ENCODE measurements at regions not wholly inside any gene's neighbourhood (a gene's known extent, or its start where the extent isn't known, plus 50 kb on each side); places are given as distances from the start of the nearest gene placed in this dataset.

DNA sequence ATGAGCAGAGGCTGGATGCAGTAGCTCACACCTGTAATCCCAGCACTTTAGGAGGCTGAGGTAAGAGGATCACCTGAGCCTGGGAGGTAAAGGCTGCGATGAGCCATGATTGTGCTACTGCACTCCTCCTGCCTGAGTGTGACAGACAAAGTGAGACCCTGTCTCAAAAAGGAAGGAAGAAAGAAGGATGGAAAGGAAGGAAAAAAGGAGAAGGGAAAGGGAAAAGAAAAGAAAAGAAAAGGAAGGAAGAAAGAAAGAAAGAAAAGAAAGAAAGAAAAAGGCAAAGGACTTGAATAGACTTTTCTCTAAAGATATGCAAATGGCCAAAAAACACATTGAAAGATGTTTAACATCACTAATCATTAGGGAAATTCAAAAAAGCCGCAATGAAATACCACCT lies 215.3 kb upstream of the MYLIP start:
- intact Hi-C loops (cut with micrococcal nuclease; ENCODE audit: unreplicated experiment) (no loop called here), in situ Hi-C loops (cut with MboI) (no loop called here)
- SMC1A ChIA-PET (ENCODE audit: uncharacterized antibody, unreplicated experiment): interaction anchor here (1.2 kb wide), 1 partner anchor 22 kb away, joined by 3 read pairs; no protein-coding TSS in a partner anchor
- DNase-seq (ENCODE audit: low read depth, low spot score): no peak
- H2AFZ ChIP-seq (ENCODE audit: control insufficient read depth, low read depth, low read length): no peak overlapping the region
- H3K4me3 ChIP-seq: no peak overlapping the region
- no peaks in the 10 kb centered on the region for H3K27me3 ChIP-seq (replicated peaks in 1 of 2; ENCODE audit: control insufficient read depth in 2 of 2, insufficient read depth in 2 of 2, low read length in 1 of 2)
- no TSS peak for BruUV-seq (replicated peaks)
- H3K4me1 ChIP-seq (ENCODE audit: control insufficient read depth, insufficient read depth, low read length): peaks cover 6% of the 10 kb centered on the region; the same call in 1 of the 2 replicates
- H3K9me3 ChIP-seq (replicated peaks; ENCODE audit: control insufficient read depth, insufficient read depth, low read length): no peaks in the 10 kb centered on the region
- H3K36me3 ChIP-seq (ENCODE audit: control insufficient read depth in 2 of 2, insufficient read depth in 2 of 2, low read length in 1 of 2): no peaks in the 10 kb centered on the region
- WGBS (ENCODE audit: insufficient coverage, insufficient replicate concordance, low lambda C conversion rate, missing lambda C conversion rate): 98% methylated on average over 2 of the region's 2 CpGs
- ATAC-seq: no peak
- H3K79me2 ChIP-seq (ENCODE audit: control insufficient read depth, insufficient read depth, low read length): no peaks in the 10 kb centered on the region
- CTCF ChIA-PET: interaction anchor here (4.2 kb wide), 1 partner anchor 12 kb away, joined by 17 read pairs; no protein-coding TSS in a partner anchor
- H3K9ac ChIP-seq (ENCODE audit: control insufficient read depth, insufficient read depth, low read length): no peak overlapping the region
- no peak for FAIRE-seq
- POLR2A ChIA-PET: interaction anchor here (0.7 kb wide), 1 partner anchor 123 kb away, joined by 8 read pairs; no protein-coding TSS in a partner anchor
- H3K4me2 ChIP-seq (ENCODE audit: control insufficient read depth, insufficient read depth): no peak overlapping the region
- H3K27ac ChIP-seq (ENCODE audit: control insufficient read depth, insufficient read depth): no peak overlapping the region
- TF ChIP-seq NFIC (IDR thresholded peaks at IDR 0.05; ENCODE audit: low read depth, low read length) (no peak), HDAC2 (IDR thresholded peaks at IDR 0.05) (no peak), TARDBP (IDR thresholded peaks at IDR 0.05; ENCODE audit: borderline replicate concordance) (no peak), GATAD2B (conservative IDR thresholded peaks at IDR 0.05; ENCODE audit: low read depth) (no peak), SUPT20H (IDR thresholded peaks at IDR 0.05; ENCODE audit: borderline replicate concordance, control insufficient read depth, low read depth, low read length) (no peak), SMARCA5 (IDR thresholded peaks at IDR 0.05) (no peak), KLF5 (IDR thresholded peaks at IDR 0.05; ENCODE audit: partially characterized antibody) (no peak)
- TF ChIP-seq, protein P1, sequence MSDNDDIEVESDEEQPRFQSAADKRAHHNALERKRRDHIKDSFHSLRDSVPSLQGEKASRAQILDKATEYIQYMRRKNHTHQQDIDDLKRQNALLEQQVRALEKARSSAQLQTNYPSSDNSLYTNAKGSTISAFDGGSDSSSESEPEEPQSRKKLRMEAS (IDR thresholded peaks at IDR 0.05; ENCODE audit: low read depth, low read length): no peak
- TF ChIP-seq, protein P2, sequence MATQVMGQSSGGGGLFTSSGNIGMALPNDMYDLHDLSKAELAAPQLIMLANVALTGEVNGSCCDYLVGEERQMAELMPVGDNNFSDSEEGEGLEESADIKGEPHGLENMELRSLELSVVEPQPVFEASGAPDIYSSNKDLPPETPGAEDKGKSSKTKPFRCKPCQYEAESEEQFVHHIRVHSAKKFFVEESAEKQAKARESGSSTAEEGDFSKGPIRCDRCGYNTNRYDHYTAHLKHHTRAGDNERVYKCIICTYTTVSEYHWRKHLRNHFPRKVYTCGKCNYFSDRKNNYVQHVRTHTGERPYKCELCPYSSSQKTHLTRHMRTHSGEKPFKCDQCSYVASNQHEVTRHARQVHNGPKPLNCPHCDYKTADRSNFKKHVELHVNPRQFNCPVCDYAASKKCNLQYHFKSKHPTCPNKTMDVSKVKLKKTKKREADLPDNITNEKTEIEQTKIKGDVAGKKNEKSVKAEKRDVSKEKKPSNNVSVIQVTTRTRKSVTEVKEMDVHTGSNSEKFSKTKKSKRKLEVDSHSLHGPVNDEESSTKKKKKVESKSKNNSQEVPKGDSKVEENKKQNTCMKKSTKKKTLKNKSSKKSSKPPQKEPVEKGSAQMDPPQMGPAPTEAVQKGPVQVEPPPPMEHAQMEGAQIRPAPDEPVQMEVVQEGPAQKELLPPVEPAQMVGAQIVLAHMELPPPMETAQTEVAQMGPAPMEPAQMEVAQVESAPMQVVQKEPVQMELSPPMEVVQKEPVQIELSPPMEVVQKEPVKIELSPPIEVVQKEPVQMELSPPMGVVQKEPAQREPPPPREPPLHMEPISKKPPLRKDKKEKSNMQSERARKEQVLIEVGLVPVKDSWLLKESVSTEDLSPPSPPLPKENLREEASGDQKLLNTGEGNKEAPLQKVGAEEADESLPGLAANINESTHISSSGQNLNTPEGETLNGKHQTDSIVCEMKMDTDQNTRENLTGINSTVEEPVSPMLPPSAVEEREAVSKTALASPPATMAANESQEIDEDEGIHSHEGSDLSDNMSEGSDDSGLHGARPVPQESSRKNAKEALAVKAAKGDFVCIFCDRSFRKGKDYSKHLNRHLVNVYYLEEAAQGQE (IDR thresholded peaks at IDR 0.05; ENCODE audit: low read depth, low read length): no peak
- RAD21 ChIA-PET (ENCODE audit: unreplicated experiment): interaction anchor here (2.8 kb wide), 1 partner anchor 12 kb away, joined by 16 read pairs; no protein-coding TSS in a partner anchor
- no peaks in the 10 kb centered on the region for H4K20me1 ChIP-seq (ENCODE audit: control insufficient read depth, insufficient read depth)

All from GM12878 (cell line).